Right ventricle myocardium superior (tissue), 1 donor: ENCODE measurements at regions not wholly inside any gene's neighbourhood (a gene's known extent, or its start where the extent isn't known, plus 50 kb on each side); places are given as distances from the start of the nearest gene placed in this dataset.
"Not testable (repeated sequence)": the region's sequence is repeated elsewhere in the genome, so short reads cannot be mapped to it uniquely, and the experiment has no call there.

Experiments used
- ATAC-seq: fragments of 200-7000 bp; cut with Tn5 transposase; one replicate; pipeline ENCODE4 v1.9.1; 2020; ENCODE audit warnings: mild to moderate bottlenecking; ENCODE audit not compliant: poor library complexity
- DNase-seq: peaks from one replicate; pipeline ENCODE4 v3.0.0-alpha.2; 2020
- intact Hi-C: fragments of 100-400 bp; cut with DNase I; formaldehyde crosslinking; loops from one replicate; pipeline ENCODE4 v1.11.2; 2022
- donor health status: DM: no; HTN: yes; CAD: no; lungs with severe emphysema.

GRCh38 chr11:44468345-44468988, 97.0 kb upstream of the CD82 start:
- ATAC-seq (peak; percentile 71), DNase-seq (no peak)
- intact Hi-C loops, result no loop called here

GRCh38 chr11:44469412-44469811, 96.1 kb upstream of the CD82 start:
- ATAC-seq (no peak), DNase-seq (no peak)
- intact Hi-C loops, result no loop called here

GRCh38 chr11:44470854-44471253, 94.6 kb upstream of the CD82 start:
- ATAC-seq (peak; percentile 74), DNase-seq (peak; percentile 50)
- intact Hi-C loops, result no loop called here

GRCh38 chr11:44471603-44472002, 93.9 kb upstream of the CD82 start:
- intact Hi-C loops, result no loop called here
- DNase-seq, result no peak

GRCh38 chr11:44472916-44473315, 92.5 kb upstream of the CD82 start:
- DNase-seq, result no peak
- ATAC-seq, result no peak
- intact Hi-C loops, result no loop called here

More at GRCh38 chr11:44471603-44472002, 93.9 kb upstream of the CD82 start:
- ATAC-seq, result no peak

GRCh38 chr11:44474702-44475101, 90.8 kb upstream of the CD82 start:
- ATAC-seq (no peak), DNase-seq (no peak)
- intact Hi-C loops, result no loop called here

- DNase-seq (no peak), ATAC-seq (peak; percentile 54)
- intact Hi-C loops, result no loop called here
Measured at GRCh38 chr11:44475114-44475686, 90.3 kb upstream of the CD82 start.

- intact Hi-C loops, DNase-seq, ATAC-seq: not testable (repeated sequence)
Measured at GRCh38 chr11:44482338-44482737, 83.1 kb upstream of the CD82 start.

GRCh38 chr11:44483919-44484610, 81.4 kb upstream of the CD82 start:
- ATAC-seq (peak; percentile 36), DNase-seq (no peak)
- intact Hi-C loops, result no loop called here

- intact Hi-C loops, result no loop called here
- DNase-seq (no peak), ATAC-seq (no peak)
Measured at GRCh38 chr11:44488165-44488965, 77.1 kb upstream of the CD82 start.

- intact Hi-C loops, result loop anchor here (10.0 kb wide), 1 partner anchor 129 kb away; no protein-coding TSS in a partner anchor
- DNase-seq (no peak), ATAC-seq (no peak)
Measured at GRCh38 chr11:44493383-44493782, 72.1 kb upstream of the CD82 start.

- intact Hi-C loops, result loop anchor here (10.0 kb wide), 1 partner anchor 129 kb away; no protein-coding TSS in a partner anchor
- ATAC-seq, result no peak
Measured at GRCh38 chr11:44493930-44494329, 71.5 kb upstream of the CD82 start.

GRCh38 chr11:44494785-44495184, 70.7 kb upstream of the CD82 start:
- no peak for ATAC-seq
- intact Hi-C loops, result loop anchor here (10.0 kb wide), 1 partner anchor 130 kb away; no protein-coding TSS in a partner anchor

More at GRCh38 chr11:44493930-44494329, 71.5 kb upstream of the CD82 start:
- DNase-seq, result no peak

GRCh38 chr11:44496391-44496790, 69.1 kb upstream of the CD82 start:
- intact Hi-C loops, result loop anchor here (10.0 kb wide), 1 partner anchor 132 kb away; no protein-coding TSS in a partner anchor
- ATAC-seq (no peak), DNase-seq (no peak)

More at GRCh38 chr11:44494785-44495184, 70.7 kb upstream of the CD82 start:
- no peak for DNase-seq

- no peak for DNase-seq
- intact Hi-C loops, result loop anchor here (10.0 kb wide), 1 partner anchor 133 kb away; no protein-coding TSS in a partner anchor
Measured at GRCh38 chr11:44498089-44498871, 67.2 kb upstream of the CD82 start.

GRCh38 chr11:44502506-44502905, 63.0 kb upstream of the CD82 start:
- DNase-seq, result no peak
- intact Hi-C loops, result no loop called here
- ATAC-seq, result no peak

More at GRCh38 chr11:44498089-44498871, 67.2 kb upstream of the CD82 start:
- peak; percentile 41 for ATAC-seq

- intact Hi-C loops, result no loop called here
- DNase-seq, result no peak
- no peak for ATAC-seq
Measured at GRCh38 chr11:44505581-44506054, 59.8 kb upstream of the CD82 start.
